ENCODE measurements at regions not wholly inside any gene's neighbourhood (a gene's known extent, or its start where the extent isn't known, plus 50 kb on each side); places are given as distances from the start of the nearest gene placed in this dataset.

GRCh38 chr10:81680359-81680758 is 194.6 kb upstream of the NRG3 start:
- TF ChIP-seq, protein P1, sequence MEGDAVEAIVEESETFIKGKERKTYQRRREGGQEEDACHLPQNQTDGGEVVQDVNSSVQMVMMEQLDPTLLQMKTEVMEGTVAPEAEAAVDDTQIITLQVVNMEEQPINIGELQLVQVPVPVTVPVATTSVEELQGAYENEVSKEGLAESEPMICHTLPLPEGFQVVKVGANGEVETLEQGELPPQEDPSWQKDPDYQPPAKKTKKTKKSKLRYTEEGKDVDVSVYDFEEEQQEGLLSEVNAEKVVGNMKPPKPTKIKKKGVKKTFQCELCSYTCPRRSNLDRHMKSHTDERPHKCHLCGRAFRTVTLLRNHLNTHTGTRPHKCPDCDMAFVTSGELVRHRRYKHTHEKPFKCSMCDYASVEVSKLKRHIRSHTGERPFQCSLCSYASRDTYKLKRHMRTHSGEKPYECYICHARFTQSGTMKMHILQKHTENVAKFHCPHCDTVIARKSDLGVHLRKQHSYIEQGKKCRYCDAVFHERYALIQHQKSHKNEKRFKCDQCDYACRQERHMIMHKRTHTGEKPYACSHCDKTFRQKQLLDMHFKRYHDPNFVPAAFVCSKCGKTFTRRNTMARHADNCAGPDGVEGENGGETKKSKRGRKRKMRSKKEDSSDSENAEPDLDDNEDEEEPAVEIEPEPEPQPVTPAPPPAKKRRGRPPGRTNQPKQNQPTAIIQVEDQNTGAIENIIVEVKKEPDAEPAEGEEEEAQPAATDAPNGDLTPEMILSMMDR (conservative IDR thresholded peaks at IDR 0.05; ENCODE audit: low read depth, low read length): no peak
- TF ChIP-seq POLR2A (IDR thresholded peaks at IDR 0.05; ENCODE audit: low read depth, low read length) (no peak), RCOR1 (IDR thresholded peaks at IDR 0.05; ENCODE audit: insufficient replicate concordance, low read length) (no peak), RAD21 (IDR thresholded peaks at IDR 0.05; ENCODE audit: low read length) (no peak), SMC3 (IDR thresholded peaks at IDR 0.05; ENCODE audit: low read depth, low read length) (no peak), CHD1 (IDR thresholded peaks at IDR 0.05; ENCODE audit: low read depth, low read length) (no peak), USF2 (IDR thresholded peaks at IDR 0.05; ENCODE audit: low read depth, low read length) (no peak), MAFK (IDR thresholded peaks at IDR 0.05; ENCODE audit: low read depth, low read length) (no peak), CEBPB (IDR thresholded peaks at IDR 0.05; ENCODE audit: low read depth, low read length) (no peak), FOS (IDR thresholded peaks at IDR 0.05; ENCODE audit: low read depth, low read length) (no peak), MXI1 (IDR thresholded peaks at IDR 0.05; ENCODE audit: borderline replicate concordance, low read depth, low read length) (no peak), BHLHE40 (IDR thresholded peaks at IDR 0.05; ENCODE audit: low read depth, low read length) (no peak)
- TF ChIP-seq, protein P2, sequence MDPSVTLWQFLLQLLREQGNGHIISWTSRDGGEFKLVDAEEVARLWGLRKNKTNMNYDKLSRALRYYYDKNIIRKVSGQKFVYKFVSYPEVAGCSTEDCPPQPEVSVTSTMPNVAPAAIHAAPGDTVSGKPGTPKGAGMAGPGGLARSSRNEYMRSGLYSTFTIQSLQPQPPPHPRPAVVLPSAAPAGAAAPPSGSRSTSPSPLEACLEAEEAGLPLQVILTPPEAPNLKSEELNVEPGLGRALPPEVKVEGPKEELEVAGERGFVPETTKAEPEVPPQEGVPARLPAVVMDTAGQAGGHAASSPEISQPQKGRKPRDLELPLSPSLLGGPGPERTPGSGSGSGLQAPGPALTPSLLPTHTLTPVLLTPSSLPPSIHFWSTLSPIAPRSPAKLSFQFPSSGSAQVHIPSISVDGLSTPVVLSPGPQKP (IDR thresholded peaks at IDR 0.05; ENCODE audit: borderline replicate concordance, low read depth, low read length): no peak

Data from IMR-90 (cell line).